ENCODE measurements at regions not wholly inside any gene's neighbourhood (a gene's known extent, or its start where the extent isn't known, plus 50 kb on each side); places are given as distances from the start of the nearest gene placed in this dataset.

DNA sequence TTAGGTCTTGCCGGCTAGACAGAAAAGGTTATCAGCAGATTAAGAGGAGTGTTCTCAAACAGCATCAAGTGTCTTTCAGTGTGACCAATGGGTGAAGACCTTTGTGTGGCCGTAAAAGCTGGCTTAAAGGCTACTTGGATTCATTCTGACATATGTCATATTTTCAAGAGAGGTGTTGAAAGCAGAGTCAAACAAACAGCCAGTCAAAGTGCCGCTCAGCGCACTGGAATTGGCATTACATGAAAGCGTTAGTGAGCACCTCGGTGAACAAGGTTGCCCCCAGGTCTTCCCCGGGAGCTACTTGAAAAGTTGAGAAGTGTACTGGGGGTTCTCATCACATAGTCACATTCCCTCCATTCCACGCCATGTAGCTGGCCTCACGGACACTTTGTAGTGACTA, 148.9 kb downstream of the SOX3 start:
- TF ChIP-seq, protein P1, sequence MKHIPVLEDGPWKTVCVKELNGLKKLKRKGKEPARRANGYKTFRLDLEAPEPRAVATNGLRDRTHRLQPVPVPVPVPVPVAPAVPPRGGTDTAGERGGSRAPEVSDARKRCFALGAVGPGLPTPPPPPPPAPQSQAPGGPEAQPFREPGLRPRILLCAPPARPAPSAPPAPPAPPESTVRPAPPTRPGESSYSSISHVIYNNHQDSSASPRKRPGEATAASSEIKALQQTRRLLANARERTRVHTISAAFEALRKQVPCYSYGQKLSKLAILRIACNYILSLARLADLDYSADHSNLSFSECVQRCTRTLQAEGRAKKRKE (CRISPR knock-in tag; IDR thresholded peaks at IDR 0.05; ENCODE audit: low read depth): no peak
- TF ChIP-seq CTCF (IDR thresholded peaks at IDR 0.05) (no peak), KDM1A (IDR thresholded peaks at IDR 0.05; ENCODE audit: low read depth) (no peak)

All from A549 (cell line).